GM12878 (cell line): ENCODE measurements at regions not wholly inside any gene's neighbourhood (a gene's known extent, or its start where the extent isn't known, plus 50 kb on each side); places are given as distances from the start of the nearest gene placed in this dataset.

ENCODE experiments used
- CHD4 ChIP-seq: fragments of 200-600 bp; sonication (generic); IDR thresholded peaks from 2 replicates; pipeline ENCODE4 v1.6.1; 2016; ENCODE audit warnings: mild to moderate bottlenecking
- CREB1 ChIP-seq: IDR thresholded peaks from 2 replicates; pipeline ENCODE4 v1.6.1; 2012; ENCODE audit warnings: low read depth, mild to moderate bottlenecking, inconsistent platforms
- CTCF ChIP-seq, 3 experiments: IDR thresholded peaks in 2 of 3; conservative IDR thresholded peaks in 1 of 3; 2 replicates each; pipeline ENCODE4 v1.5.1; 2011; ENCODE audit warnings: low read depth in 3 of 3, low read length in 3 of 3, mild to moderate bottlenecking in 3 of 3, control low read depth in 2 of 3, moderate library complexity in 2 of 3, inconsistent platforms in 1 of 3, mixed read lengths in 1 of 3; ENCODE audit not compliant: control insufficient read depth in 2 of 3, insufficient read depth in 1 of 3; ENCODE audit errors: extremely low read depth in 1 of 3
- EP300 ChIP-seq, 2 experiments: fragments of 150-350 bp in 1 of 2; IDR thresholded peaks; 2 replicates each; pipeline ENCODE4 v1.6.1; 2011 to 2012; ENCODE audit warnings: low read depth in 2 of 2, low read length in 2 of 2, borderline replicate concordance in 1 of 2, improper control_type of control experiment in 1 of 2, inconsistent platforms in 1 of 2; ENCODE audit not compliant: control insufficient read depth in 1 of 2
- EZH2 ChIP-seq: IDR thresholded peaks from 2 replicates; pipeline ENCODE4 v1.6.1; 2012; ENCODE audit warnings: low read depth, mild to moderate bottlenecking, control low read depth, inconsistent platforms, low read length, borderline replicate concordance; ENCODE audit not compliant: control insufficient read depth
- NR2C1 ChIP-seq: fragments of 450-650 bp; IDR thresholded peaks from 2 replicates; pipeline ENCODE4 v1.6.1; 2017; ENCODE audit warnings: antibody characterized with exemption, mild to moderate bottlenecking, moderate library complexity
- POLR2A ChIP-seq: IDR thresholded peaks from 2 replicates; pipeline ENCODE4 v1.6.1; 2011; ENCODE audit warnings: low read depth, mild to moderate bottlenecking, low read length
- RFX5 ChIP-seq: IDR thresholded peaks from 2 replicates; pipeline ENCODE4 v1.6.1; 2011; ENCODE audit warnings: low read depth, low read length, improper control_type of control experiment
- SIN3A ChIP-seq: IDR thresholded peaks from 2 replicates; pipeline ENCODE4 v1.6.1; 2012; ENCODE audit warnings: low read depth, low read length, improper control_type of control experiment

GRCh38 chr10:47145290-47145934 is 154.6 kb upstream of the GDF10 start:
- TF ChIP-seq CTCF (IDR thresholded peaks at IDR 0.05 in 2 of 3, conservative IDR thresholded peaks at IDR 0.05 in 1 of 3; ENCODE audit: control insufficient read depth in 2 of 3, extremely low read depth in 1 of 3, insufficient read depth in 1 of 3, low read depth in 3 of 3, low read length in 3 of 3), result no peak
- TF ChIP-seq POLR2A, result no peak
- TF ChIP-seq CHD4, result no peak
- no peak for TF ChIP-seq RFX5
- no peak for TF ChIP-seq NR2C1
- TF ChIP-seq EZH2, result no peak
- no peak for TF ChIP-seq CREB1
- no peak for TF ChIP-seq EP300 (IDR thresholded peaks at IDR 0.05; ENCODE audit: borderline replicate concordance in 1 of 2, control insufficient read depth in 1 of 2, low read depth in 2 of 2, low read length in 2 of 2)
- TF ChIP-seq SIN3A, result no peak
